ENCODE measurements at regions not wholly inside any gene's neighbourhood (a gene's known extent, or its start where the extent isn't known, plus 50 kb on each side); places are given as distances from the start of the nearest gene placed in this dataset.

GRCh38 chr1:96482616-96483015, 239.0 kb upstream of the PTBP2 start:
- no peak for ATAC-seq
- peaks cover 0 to 19% (median 3%) of the 10 kb centered on the region in 3 donors for H3K4me1 ChIP-seq
- H3K4me3 ChIP-seq, result peak overlapping the region; percentile 14 to 20
- peak overlapping the region in 2 of 4 donors; percentile 13 to 14 for H3K27ac ChIP-seq
- no peaks in the 10 kb centered on the region for H3K27me3 ChIP-seq
- no peaks in the 10 kb centered on the region for H3K36me3 ChIP-seq
- H3K9me3 ChIP-seq, result no peaks in the 10 kb centered on the region
- TF ChIP-seq POLR2A (IDR thresholded peaks at IDR 0.05) (no peak), CTCF (IDR thresholded peaks at IDR 0.05) (no peak), POLR2AphosphoS5 (IDR thresholded peaks at IDR 0.05) (no peak), EP300 (IDR thresholded peaks at IDR 0.05) (no peak)
- WGBS, 2 donors (ENCODE audit: low coverage in 1 of 2), result 27 to 32% methylated on average over 4 of the region's 4 CpGs

GRCh38 chr1:96487394-96487793, 234.2 kb upstream of the PTBP2 start:
- WGBS, 2 donors (ENCODE audit: low coverage in 1 of 2), result 21 to 43% methylated on average over 3 of the region's 3 CpGs
- H3K4me3 ChIP-seq, result no peak overlapping the region
- H3K9me3 ChIP-seq, result no peaks in the 10 kb centered on the region
- H3K27me3 ChIP-seq, result no peaks in the 10 kb centered on the region
- TF ChIP-seq POLR2AphosphoS5 (IDR thresholded peaks at IDR 0.05) (no peak), CTCF (IDR thresholded peaks at IDR 0.05) (no peak), POLR2A (IDR thresholded peaks at IDR 0.05) (no peak), EP300 (IDR thresholded peaks at IDR 0.05) (no peak)
- peaks cover 0 to 20% (median 3%) of the 10 kb centered on the region in 3 donors for H3K4me1 ChIP-seq
- H3K36me3 ChIP-seq, result no peaks in the 10 kb centered on the region
- ATAC-seq, result no peak
- H3K27ac ChIP-seq, result peak overlapping the region in 3 of 4 donors; percentile 7 to 14 (median 14)

- ATAC-seq, result peak; percentile 61
- no peak overlapping the region for H3K4me3 ChIP-seq
- no peaks in the 10 kb centered on the region for H3K9me3 ChIP-seq
- peak overlapping the region in 3 of 4 donors; percentile 7 to 14 (median 14) for H3K27ac ChIP-seq
- no peak for TF ChIP-seq CTCF (IDR thresholded peaks at IDR 0.05)
- peak; percentile 63 for TF ChIP-seq POLR2AphosphoS5 (IDR thresholded peaks at IDR 0.05)
- no peaks in the 10 kb centered on the region for H3K27me3 ChIP-seq
- WGBS, 2 donors (ENCODE audit: low coverage in 1 of 2), result 56 to 67% methylated on average over 5 of the region's 5 CpGs
- H3K4me1 ChIP-seq, result peaks cover 0 to 19% (median 3%) of the 10 kb centered on the region in 3 donors
- H3K36me3 ChIP-seq, result no peaks in the 10 kb centered on the region
Observed at GRCh38 chr1:96487971-96488370, 233.6 kb upstream of the PTBP2 start.

- Histone ChIP-seq H3K4me1 (peaks cover 0 to 19% (median 3%) of the 10 kb centered on the region in 3 donors), H3K36me3 (no peaks in the 10 kb centered on the region), H3K9me3 (no peaks in the 10 kb centered on the region), H3K27me3 (no peaks in the 10 kb centered on the region), H3K27ac (no peak overlapping the region), H3K4me3 (no peak overlapping the region)
- ATAC-seq, result no peak
- WGBS, 2 donors (ENCODE audit: low coverage in 1 of 2), result 84 to 100% methylated on average over 1 to 2 of the region's 2 CpGs
- TF ChIP-seq POLR2AphosphoS5 (IDR thresholded peaks at IDR 0.05) (no peak), CTCF (IDR thresholded peaks at IDR 0.05) (no peak), POLR2A (IDR thresholded peaks at IDR 0.05) (no peak), EP300 (IDR thresholded peaks at IDR 0.05) (no peak)
Observed at GRCh38 chr1:96488777-96489176, 232.8 kb upstream of the PTBP2 start.

- Histone ChIP-seq H3K36me3 (no peaks in the 10 kb centered on the region), H3K4me3 (no peak overlapping the region), H3K4me1 (peaks cover 0 to 12% (median 3%) of the 10 kb centered on the region in 3 donors), H3K27me3 (no peaks in the 10 kb centered on the region), H3K27ac (no peak overlapping the region), H3K9me3 (no peaks in the 10 kb centered on the region)
- 73 to 79% methylated on average over 4 of the region's 4 CpGs for WGBS, 2 donors (ENCODE audit: low coverage in 1 of 2)
- TF ChIP-seq POLR2A (IDR thresholded peaks at IDR 0.05) (no peak), POLR2AphosphoS5 (IDR thresholded peaks at IDR 0.05) (no peak), EP300 (IDR thresholded peaks at IDR 0.05) (no peak), CTCF (IDR thresholded peaks at IDR 0.05) (no peak)
- no peak for ATAC-seq
Observed at GRCh38 chr1:96492236-96492635, 229.3 kb upstream of the PTBP2 start.
